C4-2B (cell line): ENCODE measurements at regions not wholly inside any gene's neighbourhood (a gene's known extent, or its start where the extent isn't known, plus 50 kb on each side); places are given as distances from the start of the nearest gene placed in this dataset.

Experiments
- ZFX ChIP-seq: fragments of 450-650 bp; IDR thresholded peaks from 2 replicates; pipeline ENCODE4 v1.6.1; 2017
- TF ChIP-seq, protein P1 (sequence below): fragments of 450-650 bp; conservative IDR thresholded peaks from 2 replicates; pipeline ENCODE4 v1.5.1; 2017; ENCODE audit warnings: mild to moderate bottlenecking

DNA sequence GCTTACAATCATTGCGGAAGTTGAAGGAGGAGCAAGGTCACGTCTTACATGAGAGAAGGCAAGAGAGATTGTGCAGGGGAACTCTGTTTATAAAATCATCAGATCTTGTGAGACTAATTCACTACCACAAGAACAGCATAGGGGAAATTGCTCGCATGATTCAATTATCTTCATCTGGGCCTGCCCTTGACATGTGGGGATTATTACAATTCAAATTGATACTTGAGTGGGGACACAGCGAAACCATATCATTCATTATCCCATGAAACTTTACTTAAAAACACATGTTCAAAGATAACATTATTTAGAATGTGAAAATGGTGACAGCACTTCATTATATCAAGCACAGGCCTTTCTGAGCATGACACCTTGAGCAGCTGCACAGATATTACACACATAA, 1087.8 kb downstream of the C4orf33 start:
- TF ChIP-seq, protein P1, sequence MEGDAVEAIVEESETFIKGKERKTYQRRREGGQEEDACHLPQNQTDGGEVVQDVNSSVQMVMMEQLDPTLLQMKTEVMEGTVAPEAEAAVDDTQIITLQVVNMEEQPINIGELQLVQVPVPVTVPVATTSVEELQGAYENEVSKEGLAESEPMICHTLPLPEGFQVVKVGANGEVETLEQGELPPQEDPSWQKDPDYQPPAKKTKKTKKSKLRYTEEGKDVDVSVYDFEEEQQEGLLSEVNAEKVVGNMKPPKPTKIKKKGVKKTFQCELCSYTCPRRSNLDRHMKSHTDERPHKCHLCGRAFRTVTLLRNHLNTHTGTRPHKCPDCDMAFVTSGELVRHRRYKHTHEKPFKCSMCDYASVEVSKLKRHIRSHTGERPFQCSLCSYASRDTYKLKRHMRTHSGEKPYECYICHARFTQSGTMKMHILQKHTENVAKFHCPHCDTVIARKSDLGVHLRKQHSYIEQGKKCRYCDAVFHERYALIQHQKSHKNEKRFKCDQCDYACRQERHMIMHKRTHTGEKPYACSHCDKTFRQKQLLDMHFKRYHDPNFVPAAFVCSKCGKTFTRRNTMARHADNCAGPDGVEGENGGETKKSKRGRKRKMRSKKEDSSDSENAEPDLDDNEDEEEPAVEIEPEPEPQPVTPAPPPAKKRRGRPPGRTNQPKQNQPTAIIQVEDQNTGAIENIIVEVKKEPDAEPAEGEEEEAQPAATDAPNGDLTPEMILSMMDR: no peak
- no peak for TF ChIP-seq ZFX
